Upper lobe of left lung (tissue), 6 donors: ENCODE measurements at regions not wholly inside any gene's neighbourhood (a gene's known extent, or its start where the extent isn't known, plus 50 kb on each side); places are given as distances from the start of the nearest gene placed in this dataset.
A peak's percentile ranks its signal among the peaks of the same experiment; 100 is the strongest.

Experiments used
- ATAC-seq, 2 donors: fragments of 200-7000 bp; cut with Tn5 transposase; one replicate each; pipeline ENCODE4 v1.9.1; 2022; ENCODE audit warnings: mild to moderate bottlenecking in 2 of 2, moderate library complexity in 2 of 2; ENCODE audit not compliant: low FRiP score in 2 of 2
- DNase-seq, 2 donors: peaks; one replicate each; pipeline ENCODE4 v3.0.0-alpha.2; 2019 to 2020
- H3K27ac ChIP-seq, 4 donors: fragments of 200-600 bp; sonication (generic); one replicate each; pipeline ENCODE4 v1.5.1; 2016 to 2019
- H3K27me3 ChIP-seq, 4 donors: fragments of 200-600 bp; sonication (generic); one replicate each; pipeline ENCODE4 v1.5.1; 2017 to 2019
- H3K36me3 ChIP-seq, 4 donors: fragments of 200-600 bp; sonication (generic); one replicate each; pipeline ENCODE4 v1.5.1; 2016 to 2019
- H3K4me1 ChIP-seq, 4 donors: fragments of 200-600 bp; sonication (generic); one replicate each; pipeline ENCODE4 v1.5.1; 2018 to 2019
- H3K4me3 ChIP-seq, 4 donors: fragments of 200-600 bp; sonication (generic); one replicate each; pipeline ENCODE4 v1.5.1; 2017 to 2019; ENCODE audit warnings: mild to moderate bottlenecking in 2 of 4, moderate library complexity in 1 of 4
- H3K9me3 ChIP-seq, 4 donors: fragments of 200-600 bp; sonication (generic); one replicate each; pipeline ENCODE4 v1.5.1; 2018 to 2019
- EP300 ChIP-seq, 4 donors: sonication (generic); formaldehyde crosslinking; IDR thresholded peaks; one replicate each; pipeline ENCODE4 v1.5.1; 2017; ENCODE audit warnings: antibody characterized with exemption in 4 of 4, control low read depth in 2 of 4
- POLR2A ChIP-seq, 4 donors: fragments of 450-650 bp; IDR thresholded peaks; one replicate each; pipeline ENCODE4 v1.5.1; 2016 to 2017; ENCODE audit warnings: antibody characterized with exemption in 4 of 4, mild to moderate bottlenecking in 2 of 4
- POLR2AphosphoS5 ChIP-seq, 2 donors: sonication (generic); formaldehyde crosslinking; IDR thresholded peaks; one replicate each; pipeline ENCODE4 v1.5.1; 2017; ENCODE audit warnings: antibody characterized with exemption in 2 of 2
- WGBS, 2 donors: methylation state at CpG; one replicate each; pipeline ENCODE4 v1.1.5; 2017 to 2018; 5-methylcytosine and 5-hydroxymethylcytosine counted together
- TF ChIP-seq, protein P1 (sequence below), 6 experiments: fragments of 450-650 bp in 4 of 6; fragments of 200-600 bp in 2 of 6; sonication (generic) in 2 of 6; IDR thresholded peaks; one replicate each; pipeline ENCODE4 v1.5.1; 2016 to 2019; ENCODE audit warnings: antibody characterized with exemption in 6 of 6
- donor health status: DM: no; HTN: no; CAD: no; lungs with moderate emphysema.
- donor health status: DM: no; HTN: yes; CAD: no; lungs with severe emphysema.

DNA sequence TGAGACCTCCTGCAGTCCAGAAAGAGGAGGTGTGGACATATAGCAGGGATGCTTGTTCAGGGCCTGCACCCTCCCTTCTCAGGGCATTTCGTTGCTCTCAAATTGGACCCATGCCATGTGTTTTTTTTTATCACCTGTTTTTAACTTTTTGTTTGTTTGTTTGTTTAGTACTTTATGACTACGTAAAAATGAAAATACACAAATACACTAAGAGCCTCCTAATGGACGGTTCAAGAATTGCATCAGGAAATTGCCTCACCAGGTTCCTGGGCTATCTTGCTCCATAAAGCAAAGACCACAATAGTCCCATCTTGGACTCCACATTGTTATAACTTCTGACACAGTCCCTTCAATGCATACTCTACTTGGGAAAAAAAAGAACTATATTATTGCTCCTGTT is 1685.9 kb upstream of the TENM3 start:
- H3K9me3 ChIP-seq: no peaks in the 10 kb centered on the region
- no peak overlapping the region for H3K4me3 ChIP-seq
- no peaks in the 10 kb centered on the region for H3K4me1 ChIP-seq
- no peak for DNase-seq
- no peak overlapping the region for H3K27ac ChIP-seq
- ATAC-seq: no peak
- H3K36me3 ChIP-seq: no peaks in the 10 kb centered on the region
- H3K27me3 ChIP-seq: no peaks in the 10 kb centered on the region
- WGBS, 2 donors: 72 to 73% methylated on average over 3 of the region's 3 CpGs
- TF ChIP-seq, protein P1, sequence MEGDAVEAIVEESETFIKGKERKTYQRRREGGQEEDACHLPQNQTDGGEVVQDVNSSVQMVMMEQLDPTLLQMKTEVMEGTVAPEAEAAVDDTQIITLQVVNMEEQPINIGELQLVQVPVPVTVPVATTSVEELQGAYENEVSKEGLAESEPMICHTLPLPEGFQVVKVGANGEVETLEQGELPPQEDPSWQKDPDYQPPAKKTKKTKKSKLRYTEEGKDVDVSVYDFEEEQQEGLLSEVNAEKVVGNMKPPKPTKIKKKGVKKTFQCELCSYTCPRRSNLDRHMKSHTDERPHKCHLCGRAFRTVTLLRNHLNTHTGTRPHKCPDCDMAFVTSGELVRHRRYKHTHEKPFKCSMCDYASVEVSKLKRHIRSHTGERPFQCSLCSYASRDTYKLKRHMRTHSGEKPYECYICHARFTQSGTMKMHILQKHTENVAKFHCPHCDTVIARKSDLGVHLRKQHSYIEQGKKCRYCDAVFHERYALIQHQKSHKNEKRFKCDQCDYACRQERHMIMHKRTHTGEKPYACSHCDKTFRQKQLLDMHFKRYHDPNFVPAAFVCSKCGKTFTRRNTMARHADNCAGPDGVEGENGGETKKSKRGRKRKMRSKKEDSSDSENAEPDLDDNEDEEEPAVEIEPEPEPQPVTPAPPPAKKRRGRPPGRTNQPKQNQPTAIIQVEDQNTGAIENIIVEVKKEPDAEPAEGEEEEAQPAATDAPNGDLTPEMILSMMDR (IDR thresholded peaks at IDR 0.05): no peak
- TF ChIP-seq POLR2A (IDR thresholded peaks at IDR 0.05): no peak
- TF ChIP-seq EP300 (IDR thresholded peaks at IDR 0.05): no peak
- TF ChIP-seq POLR2AphosphoS5 (IDR thresholded peaks at IDR 0.05): no peak

DNA sequence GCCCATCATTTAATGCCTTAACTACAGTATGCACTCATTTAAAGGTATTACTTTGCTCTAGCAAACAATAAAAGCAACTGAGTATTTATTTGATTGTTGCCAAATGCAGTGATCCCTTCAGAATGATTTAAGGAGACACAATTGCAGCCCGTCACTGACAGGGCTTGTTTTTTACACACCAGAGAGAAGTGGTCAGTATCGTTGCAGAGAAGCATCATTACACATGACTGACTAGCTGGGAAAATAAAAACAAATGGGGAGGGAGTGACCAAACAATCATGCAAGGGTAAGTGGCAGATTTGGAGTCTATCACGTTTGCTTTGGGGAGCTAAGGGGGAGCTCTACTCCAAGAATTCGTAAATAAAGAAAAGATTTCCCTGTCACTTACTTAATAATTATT is 1685.3 kb upstream of the TENM3 start:
- no peaks in the 10 kb centered on the region for H3K4me1 ChIP-seq
- WGBS, 2 donors: 58 to 65% methylated on average over 4 of the region's 4 CpGs
- H3K27ac ChIP-seq: no peak overlapping the region
- TF ChIP-seq POLR2A (IDR thresholded peaks at IDR 0.05): no peak
- H3K27me3 ChIP-seq: no peaks in the 10 kb centered on the region
- no peaks in the 10 kb centered on the region for H3K36me3 ChIP-seq
- no peak overlapping the region for H3K4me3 ChIP-seq
- DNase-seq (no peak), ATAC-seq (no peak)
- H3K9me3 ChIP-seq: no peaks in the 10 kb centered on the region

DNA sequence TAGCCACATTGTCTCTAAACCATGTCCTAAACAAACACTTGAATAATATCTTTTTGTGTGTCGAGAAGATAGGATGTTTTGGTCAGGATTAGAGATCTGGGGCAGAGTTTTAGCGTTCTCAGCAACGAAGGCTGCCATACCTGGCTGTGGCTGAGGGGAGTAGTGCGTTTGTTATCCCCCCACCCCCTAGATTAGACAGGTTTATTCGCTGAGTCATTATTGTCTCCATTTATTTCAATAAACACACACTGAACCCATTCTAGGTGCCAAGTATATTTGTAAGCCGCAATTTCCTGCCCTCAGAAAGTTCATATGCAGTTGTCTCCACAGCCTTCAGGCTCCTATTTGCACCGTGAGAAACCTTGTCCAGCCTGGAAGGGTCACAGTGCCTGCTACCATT is 1684.8 kb upstream of the TENM3 start:
- no peak for ATAC-seq
- WGBS, 2 donors: 64 to 67% methylated on average over 7 of the region's 7 CpGs
- TF ChIP-seq, protein P1 (IDR thresholded peaks at IDR 0.05): no peak
- TF ChIP-seq POLR2A (IDR thresholded peaks at IDR 0.05) (no peak), POLR2AphosphoS5 (IDR thresholded peaks at IDR 0.05) (no peak), EP300 (IDR thresholded peaks at IDR 0.05) (no peak)
- Histone ChIP-seq H3K36me3 (no peaks in the 10 kb centered on the region), H3K9me3 (no peaks in the 10 kb centered on the region), H3K4me3 (no peak overlapping the region), H3K27ac (no peak overlapping the region), H3K27me3 (no peaks in the 10 kb centered on the region), H3K4me1 (no peaks in the 10 kb centered on the region)
- no peak for DNase-seq

DNA sequence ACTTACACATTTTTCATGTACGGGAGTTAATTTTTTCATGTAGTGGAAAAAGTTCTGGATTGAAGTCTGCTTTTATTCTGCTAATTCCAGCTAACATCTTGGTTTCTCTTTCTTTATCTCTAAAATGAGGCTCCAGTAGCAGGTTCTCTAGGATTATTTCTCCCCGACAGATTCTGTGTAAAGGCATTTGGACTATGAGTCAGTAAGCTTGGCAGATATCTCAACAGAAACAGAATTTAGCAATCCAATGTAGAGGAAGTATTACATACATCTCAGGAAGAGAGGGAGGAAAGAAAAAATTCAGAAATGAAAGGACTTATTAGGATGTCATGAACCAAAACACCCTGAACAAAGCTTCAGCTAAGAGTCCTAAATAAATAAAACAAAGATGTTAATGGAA is 1682.3 kb upstream of the TENM3 start:
- Histone ChIP-seq H3K36me3 (no peaks in the 10 kb centered on the region), H3K27ac (no peak overlapping the region), H3K9me3 (no peaks in the 10 kb centered on the region), H3K4me1 (no peaks in the 10 kb centered on the region), H3K4me3 (no peak overlapping the region), H3K27me3 (no peaks in the 10 kb centered on the region)
- DNase-seq: no peak
- no peak for TF ChIP-seq POLR2AphosphoS5 (IDR thresholded peaks at IDR 0.05)
- TF ChIP-seq EP300 (IDR thresholded peaks at IDR 0.05): no peak
- TF ChIP-seq POLR2A (IDR thresholded peaks at IDR 0.05): no peak
- TF ChIP-seq, protein P1 (IDR thresholded peaks at IDR 0.05): no peak
- ATAC-seq: no peak
- 50 to 52% methylated on average over 2 of the region's 2 CpGs for WGBS, 2 donors

DNA sequence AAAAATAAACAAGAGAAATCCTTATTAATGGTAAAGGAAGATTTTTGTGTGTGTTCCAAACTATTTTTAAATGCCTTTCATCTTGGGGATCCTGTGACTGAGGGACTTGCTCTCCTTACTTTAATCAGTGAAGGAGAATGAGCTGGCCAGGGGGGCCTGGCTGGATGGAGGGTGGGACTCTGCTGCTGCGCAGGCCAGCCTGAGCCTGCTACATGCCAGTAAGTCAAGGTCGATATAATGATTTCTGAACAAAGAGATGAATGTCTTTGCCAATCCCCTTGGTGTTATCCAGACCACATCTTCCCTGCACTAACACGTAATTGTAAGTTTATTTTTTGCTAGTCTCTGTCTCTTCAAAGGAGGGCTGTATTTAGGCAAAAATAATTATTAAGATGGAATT is 1679.2 kb upstream of the TENM3 start:
- no peaks in the 10 kb centered on the region for H3K9me3 ChIP-seq
- DNase-seq: peak in 1 of 2 donors; percentile 15
- ATAC-seq: no peak
- TF ChIP-seq, protein P1 (IDR thresholded peaks at IDR 0.05): no peak
- TF ChIP-seq EP300 (IDR thresholded peaks at IDR 0.05) (no peak), POLR2A (IDR thresholded peaks at IDR 0.05) (no peak), POLR2AphosphoS5 (IDR thresholded peaks at IDR 0.05) (no peak)
- H3K27me3 ChIP-seq: no peaks in the 10 kb centered on the region
- WGBS, 2 donors: 61 to 79% methylated on average over 3 of the region's 3 CpGs
- no peaks in the 10 kb centered on the region for H3K4me1 ChIP-seq
- no peaks in the 10 kb centered on the region for H3K36me3 ChIP-seq
- no peak overlapping the region for H3K4me3 ChIP-seq
- no peak overlapping the region for H3K27ac ChIP-seq
